DOHH2 (cell line): ENCODE measurements at regions not wholly inside any gene's neighbourhood (a gene's known extent, or its start where the extent isn't known, plus 50 kb on each side); places are given as distances from the start of the nearest gene placed in this dataset.

Experiments
- CTCF ChIP-seq: fragments of 200-600 bp; sonication (generic); IDR thresholded peaks from one replicate; pipeline ENCODE4 v1.5.1; 2014; ENCODE audit warnings: antibody characterized with exemption, mild to moderate bottlenecking, low read depth, low read length; ENCODE audit not compliant: poor library complexity, severe bottlenecking
- EZH2phosphoT487 ChIP-seq: fragments of 200-600 bp; sonication (generic); IDR thresholded peaks from 2 replicates; pipeline ENCODE4 v1.6.1; 2017; ENCODE audit warnings: borderline replicate concordance, mild to moderate bottlenecking, antibody characterized with exemption, low read length, moderate library complexity, mixed read lengths

DNA sequence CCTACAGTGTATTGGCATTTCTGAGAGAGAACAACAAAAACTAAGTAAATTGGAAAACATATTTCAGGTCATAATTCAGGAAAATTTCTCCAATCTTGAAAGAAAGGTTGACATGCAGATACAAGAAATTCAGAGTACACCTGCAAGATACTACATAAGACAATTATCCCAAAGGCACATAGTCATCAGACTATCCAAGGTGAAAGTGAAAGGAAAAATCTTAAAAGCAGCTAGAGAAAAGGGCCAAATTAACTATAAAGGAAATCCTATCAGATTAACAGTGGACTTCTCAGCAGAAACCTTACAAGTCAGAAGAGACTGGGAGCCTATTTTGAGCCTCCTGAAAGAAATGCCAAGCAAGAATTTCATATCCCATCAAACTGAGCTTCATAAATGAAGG lies 449.0 kb upstream of the MMADHC start:
- TF ChIP-seq CTCF (no peak), EZH2phosphoT487 (no peak)
